GM12878 (cell line): ENCODE measurements at regions not wholly inside any gene's neighbourhood (a gene's known extent, or its start where the extent isn't known, plus 50 kb on each side); places are given as distances from the start of the nearest gene placed in this dataset.

ENCODE experiments used
- ATAC-seq: fragments of 200-7000 bp; cut with Tn5 transposase; 3 replicates; pipeline ENCODE4 v1.9.1; 2020; ENCODE audit warnings: mild to moderate bottlenecking, moderate library complexity
- BruUV-seq: library from RNA; stranded (reverse); fragments of 400-500 nt; replicated peaks from 2 replicates; lab custom pipeline; 2021; lab: Mats Ljungman, UMichigan
- CTCF ChIA-PET: fragments of 300-600 bp; sonication (Branson Sonifier 250); formaldehyde crosslinking; extraction: SDS; loops from one replicate; lab custom pipeline; 2021; ENCODE audit warnings: inconsistent platforms; lab: Yijun Ruan, JAX
- POLR2A ChIA-PET: fragments of 350-600 bp; formaldehyde crosslinking; extraction: SDS; loops from one replicate; lab custom pipeline; 2021; ENCODE audit warnings: inconsistent platforms; lab: Charles Lee
- RAD21 ChIA-PET: fragments of 300-600 bp; sonication (Branson Sonifier 250); formaldehyde crosslinking; loops from one replicate; lab custom pipeline; 2023; ENCODE audit warnings: antibody characterized with exemption; ENCODE audit not compliant: unreplicated experiment; lab: Charles Lee
- SMC1A ChIA-PET: fragments of 300-600 bp; sonication (Branson Sonifier 250); formaldehyde crosslinking; loops from one replicate; lab custom pipeline; 2023; ENCODE audit not compliant: unreplicated experiment, uncharacterized antibody; lab: Charles Lee
- DNase-seq: peaks from one replicate; pipeline ENCODE4 v3.0.0-alpha.2; 2011; ENCODE audit warnings: low read depth, low spot score
- FAIRE-seq: peaks from 3 replicates; lab custom pipeline; 2011; peaks lifted over from hg19 to GRCh38; lab: Jason Lieb, UNC
- H2AFZ ChIP-seq: 2 replicates; pipeline ENCODE4 v1.6.0; 2011; ENCODE audit warnings: low read depth, low read length, control low read depth; ENCODE audit not compliant: control insufficient read depth
- H3K27ac ChIP-seq: 2 replicates; pipeline ENCODE4 v1.5.1; 2011; ENCODE audit warnings: control low read depth; ENCODE audit not compliant: control insufficient read depth, insufficient read depth
- H3K27me3 ChIP-seq, 2 experiments: replicated peaks in 1 of 2; 2 replicates each; pipeline versions ENCODE4 v1.6.0 to v1.6.1; 2011; ENCODE audit warnings: low read length in 1 of 2; ENCODE audit not compliant: control insufficient read depth in 2 of 2, insufficient read depth in 2 of 2
- H3K36me3 ChIP-seq, 2 experiments: 2 replicates each; pipeline ENCODE4 v1.5.1; 2011; ENCODE audit warnings: low read length in 1 of 2; ENCODE audit not compliant: control insufficient read depth in 2 of 2, insufficient read depth in 2 of 2
- H3K4me1 ChIP-seq: 2 replicates; pipeline ENCODE4 v1.6.1; 2011; ENCODE audit warnings: mild to moderate bottlenecking, low read length, moderate library complexity, mixed read lengths; ENCODE audit not compliant: control insufficient read depth, insufficient read depth
- H3K4me2 ChIP-seq: 2 replicates; pipeline ENCODE4 v1.6.0; 2011; ENCODE audit warnings: control low read depth; ENCODE audit not compliant: control insufficient read depth, insufficient read depth
- H3K4me3 ChIP-seq: fragments of 200-600 bp; sonication (generic); 2 replicates; pipeline ENCODE4 v1.5.1; 2016
- H3K79me2 ChIP-seq: 2 replicates; pipeline ENCODE4 v1.6.0; 2011; ENCODE audit warnings: low read length; ENCODE audit not compliant: control insufficient read depth, insufficient read depth
- H3K9ac ChIP-seq: 2 replicates; pipeline ENCODE4 v1.8.0; 2011; ENCODE audit warnings: low read length, control low read depth, mixed read lengths; ENCODE audit not compliant: control insufficient read depth, insufficient read depth
- H3K9me3 ChIP-seq: replicated peaks from 3 replicates; pipeline ENCODE4 v1.5.1; 2011; ENCODE audit warnings: mild to moderate bottlenecking, low read length; ENCODE audit not compliant: control insufficient read depth, insufficient read depth
- H4K20me1 ChIP-seq: 2 replicates; pipeline ENCODE4 v1.6.0; 2011; ENCODE audit not compliant: control insufficient read depth, insufficient read depth
- ETV6 ChIP-seq, 2 experiments: fragments of 450-650 bp in 1 of 2; IDR thresholded peaks in 1 of 2; conservative IDR thresholded peaks in 1 of 2; 2 replicates each; pipeline ENCODE4 v1.6.1; 2014; ENCODE audit warnings: antibody characterized with exemption in 1 of 2, borderline replicate concordance in 1 of 2, low read depth in 1 of 2, mild to moderate bottlenecking in 1 of 2, moderate library complexity in 1 of 2
- EZH2 ChIP-seq: IDR thresholded peaks from 2 replicates; pipeline ENCODE4 v1.6.1; 2012; ENCODE audit warnings: low read depth, mild to moderate bottlenecking, control low read depth, inconsistent platforms, low read length, borderline replicate concordance; ENCODE audit not compliant: control insufficient read depth
- MEF2B ChIP-seq: fragments of 450-650 bp; IDR thresholded peaks from 2 replicates; pipeline ENCODE4 v1.6.1; 2018; ENCODE audit warnings: mild to moderate bottlenecking, moderate library complexity; ENCODE audit not compliant: partially characterized antibody, poor library complexity, severe bottlenecking
- NBN ChIP-seq: fragments of 450-650 bp; IDR thresholded peaks from 2 replicates; pipeline ENCODE4 v1.6.1; 2016
- NFXL1 ChIP-seq: fragments of 450-650 bp; IDR thresholded peaks from 2 replicates; pipeline ENCODE4 v1.6.1; 2017; ENCODE audit warnings: antibody characterized with exemption, mild to moderate bottlenecking, borderline replicate concordance
- PAX5 ChIP-seq: IDR thresholded peaks from 2 replicates; pipeline ENCODE4 v1.6.1; 2011; ENCODE audit warnings: low read depth, low read length, borderline replicate concordance
- PML ChIP-seq: IDR thresholded peaks from 2 replicates; pipeline ENCODE4 v1.6.1; 2012; ENCODE audit warnings: low read length, inconsistent platforms
- RFX5 ChIP-seq: IDR thresholded peaks from 2 replicates; pipeline ENCODE4 v1.6.1; 2011; ENCODE audit warnings: low read depth, low read length, improper control_type of control experiment
- TBL1XR1 ChIP-seq: IDR thresholded peaks from 2 replicates; pipeline ENCODE4 v1.6.1; 2012; ENCODE audit warnings: low read depth, low read length, improper control_type of control experiment
- TCF3 ChIP-seq: IDR thresholded peaks from 2 replicates; pipeline ENCODE4 v1.6.1; 2012; ENCODE audit warnings: low read depth, mild to moderate bottlenecking, low read length, borderline replicate concordance; ENCODE audit not compliant: insufficient read depth
- YY1 ChIP-seq: IDR thresholded peaks from 2 replicates; pipeline ENCODE4 v1.6.1; 2011; ENCODE audit warnings: low read depth, mild to moderate bottlenecking, low read length
- ZNF217 ChIP-seq: fragments of 450-650 bp; IDR thresholded peaks from 2 replicates; pipeline ENCODE4 v1.6.1; 2017; ENCODE audit warnings: antibody characterized with exemption, mild to moderate bottlenecking
- WGBS: methylation state at CpG from one replicate; pipeline ENCODE4 v1.1.6; 2016; ENCODE audit warnings: low lambda C conversion rate; ENCODE audit not compliant: insufficient replicate concordance, insufficient coverage; ENCODE audit errors: missing lambda C conversion rate; 5-methylcytosine and 5-hydroxymethylcytosine counted together
- in situ Hi-C: fragments of 300-500 bp; cut with MboI; formaldehyde crosslinking; loops from 9 replicates; pipeline ENCODE4 v1.14.3; 2018; ENCODE audit warnings: mixed read lengths
- intact Hi-C: fragments of 100-400 bp; cut with micrococcal nuclease; formaldehyde crosslinking; loops from one replicate; pipeline ENCODE4 v1.14.2; 2022; ENCODE audit not compliant: unreplicated experiment
- TF ChIP-seq, protein P1 (sequence below): IDR thresholded peaks from 2 replicates; pipeline ENCODE4 v1.6.1; 2012; ENCODE audit warnings: low read depth, low read length, improper control_type of control experiment
- TF ChIP-seq, protein P2 (sequence below): fragments of 450-650 bp; IDR thresholded peaks from 2 replicates; pipeline ENCODE4 v1.6.1; 2018; ENCODE audit warnings: borderline replicate concordance, mild to moderate bottlenecking; ENCODE audit not compliant: partially characterized antibody

DNA sequence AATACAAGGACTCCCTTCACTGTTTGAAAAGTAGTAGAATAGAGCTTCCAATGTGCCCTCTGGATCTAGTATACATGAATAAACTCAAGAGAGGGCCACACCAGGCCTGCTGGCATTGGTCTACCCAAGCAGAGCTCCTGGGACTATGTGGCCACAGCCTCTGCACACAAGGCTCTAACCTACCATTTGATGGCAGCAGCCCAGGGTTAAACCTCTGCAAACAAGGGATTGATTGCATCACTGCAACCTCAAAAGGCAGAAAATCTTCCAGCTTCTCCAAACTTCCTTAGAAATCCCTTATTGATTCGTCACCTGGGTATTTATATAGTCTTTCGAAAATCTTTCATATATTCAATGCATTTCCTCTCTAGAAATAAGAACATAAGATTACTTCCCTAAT, 147.6 kb upstream of the SETBP1 start:
- no TSS peak for BruUV-seq
- RAD21 ChIA-PET, result no interaction called here
- H3K27ac ChIP-seq, result no peak overlapping the region
- no peak for ATAC-seq
- H4K20me1 ChIP-seq, result no peaks in the 10 kb centered on the region
- POLR2A ChIA-PET, result no interaction called here
- H3K27me3 ChIP-seq, result no peaks in the 10 kb centered on the region
- FAIRE-seq, result no peak
- no peaks in the 10 kb centered on the region for H3K9me3 ChIP-seq
- SMC1A ChIA-PET, result no interaction called here
- in situ Hi-C loops (no loop called here), intact Hi-C loops (no loop called here)
- no peak overlapping the region for H3K9ac ChIP-seq
- H2AFZ ChIP-seq, result no peak overlapping the region
- H3K4me2 ChIP-seq, result no peak overlapping the region
- 46% methylated on average over 2 of the region's 2 CpGs for WGBS
- H3K79me2 ChIP-seq, result no peaks in the 10 kb centered on the region
- DNase-seq, result no peak
- H3K4me3 ChIP-seq, result no peak overlapping the region
- CTCF ChIA-PET, result no interaction called here
- no peak for TF ChIP-seq TBL1XR1
- TF ChIP-seq MEF2B, result no peak
- TF ChIP-seq PAX5, result no peak
- TF ChIP-seq RFX5, result no peak
- TF ChIP-seq, protein P1, sequence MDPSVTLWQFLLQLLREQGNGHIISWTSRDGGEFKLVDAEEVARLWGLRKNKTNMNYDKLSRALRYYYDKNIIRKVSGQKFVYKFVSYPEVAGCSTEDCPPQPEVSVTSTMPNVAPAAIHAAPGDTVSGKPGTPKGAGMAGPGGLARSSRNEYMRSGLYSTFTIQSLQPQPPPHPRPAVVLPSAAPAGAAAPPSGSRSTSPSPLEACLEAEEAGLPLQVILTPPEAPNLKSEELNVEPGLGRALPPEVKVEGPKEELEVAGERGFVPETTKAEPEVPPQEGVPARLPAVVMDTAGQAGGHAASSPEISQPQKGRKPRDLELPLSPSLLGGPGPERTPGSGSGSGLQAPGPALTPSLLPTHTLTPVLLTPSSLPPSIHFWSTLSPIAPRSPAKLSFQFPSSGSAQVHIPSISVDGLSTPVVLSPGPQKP, result no peak
- TF ChIP-seq EZH2, result no peak
- no peak for TF ChIP-seq ZNF217
- no peak for TF ChIP-seq NBN
- no peaks in the 10 kb centered on the region for H3K36me3 ChIP-seq
- H3K4me1 ChIP-seq, result no peaks in the 10 kb centered on the region

DNA sequence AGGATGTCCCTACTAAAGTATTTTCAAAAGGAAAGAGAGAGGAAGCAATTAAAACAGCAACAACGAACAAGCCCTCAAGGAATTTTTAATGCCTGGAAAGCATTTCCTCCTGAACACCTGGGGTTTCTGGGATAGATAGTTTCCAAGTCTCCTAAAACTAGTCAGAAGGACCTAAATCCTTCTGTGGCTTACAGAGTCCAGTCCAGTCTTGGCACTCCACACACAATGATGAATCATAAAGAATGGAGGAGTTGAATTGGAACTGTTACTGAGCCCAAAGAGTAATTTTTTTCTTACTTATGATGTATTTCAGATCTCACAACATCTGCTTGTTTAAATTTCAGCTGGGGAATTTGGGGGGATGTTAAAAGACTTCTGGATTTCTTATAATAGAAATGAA, 144.6 kb upstream of the SETBP1 start:
- H3K4me2 ChIP-seq, result no peak overlapping the region
- WGBS, result 0% methylated on average over 1 of the region's 1 CpG
- POLR2A ChIA-PET, result no interaction called here
- TF ChIP-seq, protein P2, sequence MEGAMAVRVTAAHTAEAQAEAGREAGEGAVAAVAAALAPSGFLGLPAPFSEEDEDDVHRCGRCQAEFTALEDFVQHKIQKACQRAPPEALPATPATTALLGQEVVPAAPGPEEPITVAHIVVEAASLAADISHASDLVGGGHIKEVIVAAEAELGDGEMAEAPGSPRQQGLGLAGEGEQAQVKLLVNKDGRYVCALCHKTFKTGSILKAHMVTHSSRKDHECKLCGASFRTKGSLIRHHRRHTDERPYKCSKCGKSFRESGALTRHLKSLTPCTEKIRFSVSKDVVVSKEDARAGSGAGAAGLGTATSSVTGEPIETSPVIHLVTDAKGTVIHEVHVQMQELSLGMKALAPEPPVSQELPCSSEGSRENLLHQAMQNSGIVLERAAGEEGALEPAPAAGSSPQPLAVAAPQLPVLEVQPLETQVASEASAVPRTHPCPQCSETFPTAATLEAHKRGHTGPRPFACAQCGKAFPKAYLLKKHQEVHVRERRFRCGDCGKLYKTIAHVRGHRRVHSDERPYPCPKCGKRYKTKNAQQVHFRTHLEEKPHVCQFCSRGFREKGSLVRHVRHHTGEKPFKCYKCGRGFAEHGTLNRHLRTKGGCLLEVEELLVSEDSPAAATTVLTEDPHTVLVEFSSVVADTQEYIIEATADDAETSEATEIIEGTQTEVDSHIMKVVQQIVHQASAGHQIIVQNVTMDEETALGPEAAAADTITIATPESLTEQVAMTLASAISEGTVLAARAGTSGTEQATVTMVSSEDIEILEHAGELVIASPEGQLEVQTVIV, result no peak
- TF ChIP-seq NFXL1 (no peak), YY1 (no peak), TCF3 (no peak), ETV6 (conservative IDR thresholded peaks at IDR 0.05 in 1 of 2, IDR thresholded peaks at IDR 0.05 in 1 of 2; ENCODE audit: borderline replicate concordance in 1 of 2, low read depth in 1 of 2) (no peak), PML (no peak)
- TF ChIP-seq, protein P1, result no peak

More for the DNA sequence above, 144.6 kb upstream of the SETBP1 start:
- no peaks in the 10 kb centered on the region for H3K27me3 ChIP-seq
- no peaks in the 10 kb centered on the region for H4K20me1 ChIP-seq
- SMC1A ChIA-PET, result no interaction called here
- no peaks in the 10 kb centered on the region for H3K9me3 ChIP-seq
- ATAC-seq (no peak), FAIRE-seq (no peak), DNase-seq (no peak)
- no peaks in the 10 kb centered on the region for H3K79me2 ChIP-seq
- H3K27ac ChIP-seq, result no peak overlapping the region
- CTCF ChIA-PET, result interaction anchor here (0.6 kb wide), 2 partner anchors 144 to 719 kb away, joined by 3 read pairs; no protein-coding TSS in a partner anchor
- no peaks in the 10 kb centered on the region for H3K36me3 ChIP-seq
- no peak overlapping the region for H2AFZ ChIP-seq
- in situ Hi-C loops (no loop called here), intact Hi-C loops (no loop called here)
- RAD21 ChIA-PET, result no interaction called here
- H3K9ac ChIP-seq, result no peak overlapping the region
- no TSS peak for BruUV-seq
- no peak overlapping the region for H3K4me3 ChIP-seq
- no peaks in the 10 kb centered on the region for H3K4me1 ChIP-seq
